MM.1S (cell line): ENCODE measurements at regions not wholly inside any gene's neighbourhood (a gene's known extent, or its start where the extent isn't known, plus 50 kb on each side); places are given as distances from the start of the nearest gene placed in this dataset.

Source experiments
- CTCF ChIP-seq: fragments of 300-600 bp; sonication (generic); IDR thresholded peaks from 2 replicates; pipeline ENCODE4 v1.5.1; 2016; ENCODE audit warnings: antibody characterized with exemption, low read length, mixed read lengths
- EZH2 ChIP-seq: fragments of 300-600 bp; sonication (generic); optimal IDR thresholded peaks from 2 replicates; pipeline ENCODE3; 2017; ENCODE audit warnings: low read depth, mild to moderate bottlenecking, antibody characterized with exemption, low read length, mixed read lengths
- EZH2phosphoT487 ChIP-seq: fragments of 300-600 bp; sonication (generic); IDR thresholded peaks from 2 replicates; pipeline ENCODE4 v1.6.1; 2018; ENCODE audit warnings: antibody characterized with exemption, low read length

GRCh38 chr7:24370541-24370940, 86.6 kb downstream of the NPY start:
- TF ChIP-seq EZH2phosphoT487, result no peak
- no peak for TF ChIP-seq CTCF
- TF ChIP-seq EZH2, result no peak
